HG03196 (cell line): ENCODE measurements at regions not wholly inside any gene's neighbourhood (a gene's known extent, or its start where the extent isn't known, plus 50 kb on each side); places are given as distances from the start of the nearest gene placed in this dataset.

Experiments used
- ATAC-seq: cut with Tn5 transposase; IDR thresholded peaks from one replicate; pipeline ENCODE4 v1.9.1; 2021; ENCODE audit not compliant: unreplicated experiment

GRCh38 chr1:30410153-30410851 is 313.1 kb downstream of the MATN1 start:
- no peak for ATAC-seq

DNA sequence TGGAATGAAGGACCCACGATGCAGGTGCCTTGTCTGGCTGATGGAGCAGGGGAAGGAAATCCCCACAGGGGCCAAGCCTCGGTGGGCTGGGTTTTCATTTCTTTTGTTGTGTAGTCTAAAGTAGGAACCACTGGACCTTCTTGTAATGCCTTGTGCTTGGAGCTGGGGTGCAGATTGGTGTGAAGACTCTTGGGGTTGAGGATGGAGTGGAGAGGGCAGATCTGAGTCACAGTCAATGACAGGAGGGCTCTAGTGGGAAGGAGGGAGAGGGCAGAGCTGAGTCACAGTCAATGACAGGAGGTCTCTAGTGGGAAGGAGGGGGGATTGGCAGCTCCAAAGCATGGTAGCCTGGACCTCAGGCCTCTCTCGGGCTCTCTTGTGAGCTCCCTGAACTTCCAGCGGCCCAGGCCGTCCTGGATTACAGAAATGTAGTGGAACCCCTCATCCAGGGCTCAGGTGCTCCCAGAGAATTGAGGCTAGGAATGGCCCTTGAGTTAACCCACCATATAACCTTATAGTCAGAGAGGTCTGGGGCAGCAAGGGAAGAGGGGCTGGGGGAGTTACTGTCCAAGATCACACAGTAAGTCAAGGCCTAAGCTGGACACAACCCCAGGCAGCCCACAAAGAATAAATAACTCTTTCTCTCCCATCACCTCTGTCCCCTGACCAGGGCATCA is 313.8 kb downstream of the MATN1 start:
- no peak for ATAC-seq

GRCh38 chr1:30407865-30408580 is 315.4 kb downstream of the MATN1 start:
- ATAC-seq: no peak

- no peak for ATAC-seq
These were observed 316.2 kb downstream of the MATN1 start for GRCh38 chr1:30406996-30407864.

DNA sequence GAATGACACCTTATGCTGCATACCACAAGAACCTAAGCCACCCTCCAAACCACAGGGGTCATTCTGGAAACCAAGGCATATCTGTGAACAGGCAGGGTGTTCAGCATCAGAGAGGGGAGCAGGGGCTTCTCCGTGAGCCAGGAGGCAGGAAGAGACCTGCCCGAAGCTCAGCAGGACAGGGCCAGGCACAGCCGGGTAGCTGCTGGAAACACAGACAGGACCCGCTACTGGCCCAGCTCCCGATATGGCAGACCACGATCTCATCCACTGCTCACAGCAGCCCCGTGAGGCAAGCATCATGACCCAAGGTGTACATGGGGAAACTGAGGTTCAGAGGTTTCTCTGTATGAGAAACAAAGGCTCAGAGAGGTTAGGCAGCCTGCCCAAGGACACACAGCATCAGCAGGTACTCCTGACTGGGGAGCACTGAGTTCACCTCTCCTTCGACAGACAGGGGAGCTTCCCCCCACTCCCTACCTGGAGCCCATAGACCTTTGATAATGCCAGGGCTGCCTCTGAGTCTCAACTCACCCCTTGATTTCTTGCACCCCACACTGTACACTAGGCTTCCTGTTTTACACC is 317.7 kb downstream of the MATN1 start:
- no peak for ATAC-seq

GRCh38 chr1:30405081-30405480 is 318.3 kb downstream of the MATN1 start:
- no peak for ATAC-seq

DNA sequence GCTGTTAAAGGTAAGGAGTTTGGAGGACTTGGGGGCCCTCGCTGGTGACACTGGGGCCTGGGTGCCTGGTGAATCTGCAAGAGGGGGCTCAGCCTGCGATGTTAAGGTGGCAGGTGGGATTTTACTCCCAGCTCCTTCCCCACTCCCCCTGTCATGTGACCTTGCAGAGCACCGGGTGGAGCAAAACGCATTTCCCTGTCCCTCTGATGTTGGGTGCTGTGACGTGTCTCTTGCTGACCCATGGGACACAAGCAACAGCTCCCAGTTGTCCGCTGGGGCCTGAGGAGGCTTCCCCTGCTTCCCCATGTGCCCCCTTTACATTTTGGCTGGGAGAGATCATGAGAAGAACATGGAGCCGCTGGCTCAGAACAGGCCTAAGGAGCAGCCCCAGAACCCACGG is 319.0 kb downstream of the MATN1 start:
- no peak for ATAC-seq

GRCh38 chr1:30403726-30404125 is 319.7 kb downstream of the MATN1 start:
- no peak for ATAC-seq

DNA sequence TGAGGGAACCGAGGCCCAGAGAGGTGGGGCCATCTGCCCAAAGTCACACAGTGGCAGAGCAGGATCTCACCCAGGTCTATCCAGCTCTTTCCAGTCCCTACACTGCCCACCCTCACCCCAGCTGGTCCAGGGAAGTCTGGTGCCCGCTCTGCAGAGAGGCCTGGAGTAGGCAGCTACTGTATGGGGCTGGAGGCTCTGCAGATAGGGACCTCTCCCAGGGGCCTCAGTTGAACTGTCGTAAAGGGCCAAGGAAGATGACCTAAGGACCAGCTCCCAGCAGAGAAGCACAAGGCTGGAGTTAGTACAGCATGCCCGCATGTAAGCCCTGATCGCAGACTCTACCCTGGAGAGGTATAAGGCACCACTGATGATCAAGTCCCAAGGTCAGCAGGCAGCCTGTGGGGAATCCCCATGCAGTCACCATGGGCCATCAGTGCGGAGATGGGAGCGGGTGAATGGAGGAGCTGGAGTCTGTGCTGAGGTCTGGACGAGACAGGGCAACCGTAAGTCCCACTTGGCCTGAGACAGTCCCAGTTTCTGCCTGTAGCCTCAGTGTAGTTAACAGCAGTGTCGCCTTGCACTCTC is 320.2 kb downstream of the MATN1 start:
- ATAC-seq: no peak

DNA sequence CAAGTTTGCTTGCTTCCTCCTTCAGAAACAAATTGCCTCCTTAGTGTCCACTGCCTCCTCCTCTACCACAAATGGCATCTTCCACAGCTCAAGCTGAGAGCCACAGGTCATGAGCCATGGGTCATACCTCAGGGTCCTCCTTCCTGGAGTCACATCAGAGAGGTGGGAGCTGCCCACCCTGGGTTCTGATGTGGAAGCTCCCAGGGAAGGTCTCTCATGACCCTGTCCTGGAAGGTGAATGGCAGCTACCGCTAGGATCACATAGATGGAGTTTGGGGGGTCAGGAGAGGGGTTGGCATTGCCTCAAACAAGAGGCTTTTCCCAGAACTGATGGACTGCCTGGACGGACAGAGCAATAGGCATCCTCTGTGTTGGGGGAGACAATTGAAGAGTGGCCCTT is 321.4 kb downstream of the MATN1 start:
- ATAC-seq: no peak

DNA sequence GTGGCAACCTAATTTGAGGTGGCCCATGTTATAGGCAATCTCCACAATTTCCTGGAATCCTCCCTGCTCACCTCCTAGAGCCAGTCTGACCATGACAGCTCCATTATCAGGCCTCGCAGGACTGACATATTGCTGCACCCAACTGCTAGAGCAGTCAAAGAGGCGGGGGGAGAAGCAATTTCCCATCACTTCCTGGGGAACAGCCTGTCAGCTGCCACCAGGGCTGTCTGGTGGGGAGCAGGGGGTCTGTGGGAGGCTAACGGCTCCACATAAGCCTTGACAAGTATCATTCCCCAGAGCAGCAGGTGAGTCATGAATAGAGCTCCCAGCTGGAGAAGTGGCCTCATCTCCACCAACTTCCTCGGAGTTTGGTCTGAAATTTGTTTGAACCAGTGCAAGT is 322.9 kb downstream of the MATN1 start:
- ATAC-seq: no peak

- ATAC-seq: no peak
These were observed 324.4 kb downstream of the MATN1 start for GRCh38 chr1:30399026-30399425.

GRCh38 chr1:30397576-30397975 is 325.8 kb downstream of the MATN1 start:
- ATAC-seq: no peak

GRCh38 chr1:30395631-30396030 is 327.8 kb downstream of the MATN1 start:
- ATAC-seq: no peak

DNA sequence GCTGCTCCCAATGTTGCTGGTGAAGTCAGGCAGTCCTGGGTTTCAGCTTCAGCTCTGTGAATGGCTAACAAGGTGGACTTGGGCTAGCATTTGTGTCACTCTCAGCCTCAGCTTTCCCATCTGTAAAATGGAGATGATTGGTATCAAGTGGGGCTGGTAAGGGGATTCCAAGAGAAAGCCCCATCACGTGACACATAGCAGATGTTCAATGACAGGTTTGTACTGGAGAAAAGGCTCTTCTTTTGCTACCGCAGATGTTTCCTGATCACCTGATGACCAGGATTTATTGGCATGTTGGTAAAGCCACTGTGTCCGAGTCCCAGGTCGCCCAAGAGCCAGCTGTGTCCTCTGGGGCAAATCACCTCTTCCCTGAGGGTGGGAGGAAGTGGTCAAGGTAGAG is 335.0 kb downstream of the MATN1 start:
- no peak for ATAC-seq

- no peak for ATAC-seq
These were observed 337.0 kb downstream of the MATN1 start for GRCh38 chr1:30386156-30386926.

- no peak for ATAC-seq
These were observed 338.0 kb downstream of the MATN1 start for GRCh38 chr1:30385246-30385995.

- no peak for ATAC-seq
These were observed 338.8 kb downstream of the MATN1 start for GRCh38 chr1:30384286-30385245.
